HG02571 (cell line): ENCODE measurements at regions not wholly inside any gene's neighbourhood (a gene's known extent, or its start where the extent isn't known, plus 50 kb on each side); places are given as distances from the start of the nearest gene placed in this dataset.

Experiments used
- ATAC-seq: cut with Tn5 transposase; IDR thresholded peaks from one replicate; pipeline ENCODE4 v1.9.1; 2021; ENCODE audit warnings: mild to moderate bottlenecking, moderate library complexity; ENCODE audit not compliant: unreplicated experiment

- ATAC-seq = no peak
These were observed 295.8 kb upstream of the SEL1L start for GRCh38 chr14:81829447-81829846.

GRCh38 chr14:81831128-81831820 lies 297.6 kb upstream of the SEL1L start:
- no peak for ATAC-seq

GRCh38 chr14:81834308-81834707 lies 300.7 kb upstream of the SEL1L start:
- ATAC-seq = no peak

- no peak for ATAC-seq
These were observed 303.7 kb upstream of the SEL1L start for GRCh38 chr14:81837304-81837703.

- ATAC-seq = no peak
These were observed 305.4 kb upstream of the SEL1L start for GRCh38 chr14:81839056-81839455.

GRCh38 chr14:81841346-81841745 lies 307.7 kb upstream of the SEL1L start:
- ATAC-seq = no peak

GRCh38 chr14:81849714-81850113 lies 316.1 kb upstream of the SEL1L start:
- no peak for ATAC-seq

- no peak for ATAC-seq
These were observed 321.4 kb upstream of the SEL1L start for GRCh38 chr14:81855007-81855406.

GRCh38 chr14:81859046-81859445 lies 325.4 kb upstream of the SEL1L start:
- no peak for ATAC-seq

GRCh38 chr14:81868172-81868571 lies 334.5 kb upstream of the SEL1L start:
- ATAC-seq = no peak

- no peak for ATAC-seq
These were observed 338.1 kb upstream of the SEL1L start for GRCh38 chr14:81871706-81872105.

- no peak for ATAC-seq
These were observed 350.7 kb upstream of the SEL1L start for GRCh38 chr14:81884382-81884781.

- ATAC-seq = no peak
These were observed 352.9 kb upstream of the SEL1L start for GRCh38 chr14:81886588-81886987.

GRCh38 chr14:81889529-81889928 lies 355.9 kb upstream of the SEL1L start:
- no peak for ATAC-seq

GRCh38 chr14:81890020-81890419 lies 356.4 kb upstream of the SEL1L start:
- ATAC-seq = no peak

GRCh38 chr14:81903477-81903876 lies 369.8 kb upstream of the SEL1L start:
- no peak for ATAC-seq

- no peak for ATAC-seq
These were observed 393.4 kb upstream of the SEL1L start for GRCh38 chr14:81927070-81927469.

- no peak for ATAC-seq
These were observed 398.2 kb upstream of the SEL1L start for GRCh38 chr14:81931828-81932227.

- no peak for ATAC-seq
These were observed 402.7 kb upstream of the SEL1L start for GRCh38 chr14:81936348-81936747.

GRCh38 chr14:81936902-81937301 lies 403.2 kb upstream of the SEL1L start:
- no peak for ATAC-seq

GRCh38 chr14:81938341-81938740 lies 404.7 kb upstream of the SEL1L start:
- no peak for ATAC-seq

GRCh38 chr14:81940651-81941050 lies 407.0 kb upstream of the SEL1L start:
- no peak for ATAC-seq

- ATAC-seq = no peak
These were observed 408.4 kb upstream of the SEL1L start for GRCh38 chr14:81942071-81942470.
